Naive B cell (primary cell): ENCODE measurements at regions not wholly inside any gene's neighbourhood (a gene's known extent, or its start where the extent isn't known, plus 50 kb on each side); places are given as distances from the start of the nearest gene placed in this dataset.

Experiments
- ATAC-seq, 2 donors: fragments of 150-1000 bp; cut with Tn5 transposase; 2 replicates each; pipeline ENCODE4 v1.10.0; 2021; ENCODE audit warnings: low read depth in 2 of 2, mild to moderate bottlenecking in 2 of 2, moderate library complexity in 2 of 2
- DNase-seq: peaks from one replicate; pipeline ENCODE4 v3.0.0; 2022
- H3K27ac Mint-ChIP-seq, 6 donors: one replicate each; pipeline ENCODE4 v1.8.0; 2020 to 2022; ENCODE audit warnings: mild to moderate bottlenecking in 6 of 6, mixed read lengths in 6 of 6, moderate library complexity in 5 of 6, inconsistent platforms in 2 of 6
- H3K27me3 Mint-ChIP-seq, 3 donors: one replicate each; pipeline ENCODE4 v1.8.0; 2021 to 2022; ENCODE audit warnings: mixed read lengths in 3 of 3, mild to moderate bottlenecking in 1 of 3
- H3K36me3 Mint-ChIP-seq, 2 donors: one replicate each; pipeline ENCODE4 v1.8.0; 2020 to 2022; ENCODE audit warnings: mixed read lengths in 2 of 2, inconsistent platforms in 1 of 2, mild to moderate bottlenecking in 1 of 2
- H3K4me1 Mint-ChIP-seq, 3 donors: one replicate each; pipeline ENCODE4 v1.8.0; 2020 to 2022; ENCODE audit warnings: mixed read lengths in 3 of 3, inconsistent platforms in 1 of 3, mild to moderate bottlenecking in 1 of 3, moderate library complexity in 1 of 3
- H3K4me3 Mint-ChIP-seq, 8 donors: one replicate each; pipeline ENCODE4 v1.8.0; 2020 to 2022; ENCODE audit warnings: mild to moderate bottlenecking in 8 of 8, mixed read lengths in 8 of 8, moderate library complexity in 8 of 8, inconsistent platforms in 2 of 8
- H3K9me3 Mint-ChIP-seq, 7 donors: one replicate each; pipeline ENCODE4 v1.8.0; 2020 to 2022; ENCODE audit warnings: mixed read lengths in 7 of 7, mild to moderate bottlenecking in 5 of 7, inconsistent platforms in 2 of 7, moderate library complexity in 1 of 7

DNA sequence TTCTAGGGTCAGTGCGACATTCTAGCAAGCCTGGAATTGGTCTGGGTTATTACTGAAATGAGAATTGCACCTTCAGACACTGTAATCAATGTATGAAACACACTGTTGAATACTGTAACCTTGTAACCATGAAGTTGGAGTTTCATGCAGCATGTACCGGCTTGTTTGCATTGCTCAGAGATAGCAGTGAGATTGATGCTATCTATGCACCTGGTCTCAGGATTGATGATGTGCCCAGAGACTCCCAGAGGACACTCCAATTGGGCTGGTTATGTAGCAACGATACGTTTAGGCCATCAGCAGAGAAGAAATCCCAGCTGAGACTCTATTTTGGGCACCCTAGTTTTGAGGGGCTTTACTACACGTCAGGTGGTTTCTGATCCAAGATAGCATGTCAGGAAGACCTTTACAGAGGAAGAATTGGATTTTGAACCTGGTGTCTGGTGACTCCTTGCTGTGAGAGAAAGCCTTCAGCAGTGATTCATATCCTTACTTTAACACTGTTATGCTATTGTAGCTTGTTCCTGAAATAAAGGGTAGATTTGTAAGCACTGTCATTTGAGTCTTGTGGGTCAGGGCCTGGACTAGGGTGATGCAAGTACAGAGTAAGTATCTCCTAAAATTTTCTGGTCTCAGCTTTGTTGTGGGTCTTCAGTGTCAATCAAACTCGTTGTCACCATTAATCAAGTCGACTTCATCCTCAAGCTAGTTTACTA is 305.1 kb upstream of the GULP1 start:
- ATAC-seq (no peak), DNase-seq (no peak)
- no peak overlapping the region for H3K27ac Mint-ChIP-seq
- H3K9me3 Mint-ChIP-seq, result peaks cover 0 to 4% (median 0%) of the 10 kb centered on the region in 7 donors
- no peaks in the 10 kb centered on the region for H3K36me3 Mint-ChIP-seq
- H3K4me1 Mint-ChIP-seq, result peaks cover 8 to 32% (median 23%) of the 10 kb centered on the region in 3 donors
- no peaks in the 10 kb centered on the region for H3K27me3 Mint-ChIP-seq
- no peak overlapping the region for H3K4me3 Mint-ChIP-seq

GRCh38 chr2:187988348-187988747 is 303.3 kb upstream of the GULP1 start:
- Mint-ChIP-seq H3K4me3 (peak overlapping the region in 6 of 8 donors; percentile 46 to 78 (median 59)), H3K27ac (peak overlapping the region in 3 of 6 donors; percentile 11 to 83 (median 60)), H3K27me3 (no peaks in the 10 kb centered on the region)

DNA sequence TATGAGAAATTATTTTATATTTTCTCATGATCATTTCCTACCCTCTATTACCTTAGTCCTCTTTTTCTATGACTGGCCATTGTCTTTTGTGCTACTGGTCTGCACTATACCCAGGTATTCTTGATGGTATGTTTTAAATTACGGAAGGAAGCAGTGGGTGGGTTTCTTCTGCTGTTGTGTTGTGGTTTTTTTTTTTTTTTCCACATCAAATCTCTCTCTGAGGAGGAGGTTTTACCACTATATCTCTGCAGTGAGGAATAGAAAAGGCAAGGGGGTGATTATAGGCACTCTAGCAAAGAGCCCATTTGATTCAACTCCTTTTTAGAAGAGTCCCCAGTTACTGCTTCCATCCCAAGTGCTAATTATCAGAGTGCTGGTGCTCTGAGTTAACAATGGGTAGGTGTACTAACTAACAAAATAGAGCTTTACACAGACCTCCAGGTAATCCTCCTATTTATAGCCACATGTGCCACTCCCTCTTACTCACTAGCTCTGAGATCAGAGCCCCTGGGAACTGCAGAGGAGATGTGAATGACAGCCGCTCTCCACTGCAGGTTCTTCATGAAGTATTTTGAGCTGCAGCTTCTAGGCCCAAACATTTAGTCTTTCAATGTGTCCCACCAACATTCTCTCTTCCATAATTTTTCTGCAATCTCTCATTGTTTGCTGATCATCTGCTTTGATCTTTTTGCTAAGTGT is 301.6 kb upstream of the GULP1 start:
- DNase-seq, result no peak
- Mint-ChIP-seq H3K4me3 (peak overlapping the region in 5 of 8 donors; percentile 1 to 80 (median 67)), H3K9me3 (peaks cover 0 to 4% (median 0%) of the 10 kb centered on the region in 7 donors), H3K27me3 (no peaks in the 10 kb centered on the region), H3K36me3 (no peaks in the 10 kb centered on the region), H3K27ac (peak overlapping the region in 3 of 6 donors; percentile 30 to 79 (median 57)), H3K4me1 (peaks cover 8 to 27% (median 19%) of the 10 kb centered on the region in 3 donors)
- peak in 1 of 2 donors; percentile 33 for ATAC-seq

More at GRCh38 chr2:187988348-187988747, 303.3 kb upstream of the GULP1 start:
- Mint-ChIP-seq H3K36me3 (no peaks in the 10 kb centered on the region), H3K4me1 (peaks cover 8 to 32% (median 19%) of the 10 kb centered on the region in 3 donors), H3K9me3 (peaks cover 0 to 4% (median 0%) of the 10 kb centered on the region in 7 donors)
- no peak for DNase-seq
- ATAC-seq, result peak in 1 of 2 donors; percentile 37

- Mint-ChIP-seq H3K36me3 (no peaks in the 10 kb centered on the region), H3K4me1 (peaks cover 8 to 27% (median 19%) of the 10 kb centered on the region in 3 donors), H3K27me3 (no peaks in the 10 kb centered on the region), H3K27ac (no peak overlapping the region), H3K4me3 (no peak overlapping the region), H3K9me3 (peaks cover 0 to 4% (median 0%) of the 10 kb centered on the region in 7 donors)
- DNase-seq (no peak), ATAC-seq (no peak)
Observed at GRCh38 chr2:187991389-187991788, 300.3 kb upstream of the GULP1 start.

DNA sequence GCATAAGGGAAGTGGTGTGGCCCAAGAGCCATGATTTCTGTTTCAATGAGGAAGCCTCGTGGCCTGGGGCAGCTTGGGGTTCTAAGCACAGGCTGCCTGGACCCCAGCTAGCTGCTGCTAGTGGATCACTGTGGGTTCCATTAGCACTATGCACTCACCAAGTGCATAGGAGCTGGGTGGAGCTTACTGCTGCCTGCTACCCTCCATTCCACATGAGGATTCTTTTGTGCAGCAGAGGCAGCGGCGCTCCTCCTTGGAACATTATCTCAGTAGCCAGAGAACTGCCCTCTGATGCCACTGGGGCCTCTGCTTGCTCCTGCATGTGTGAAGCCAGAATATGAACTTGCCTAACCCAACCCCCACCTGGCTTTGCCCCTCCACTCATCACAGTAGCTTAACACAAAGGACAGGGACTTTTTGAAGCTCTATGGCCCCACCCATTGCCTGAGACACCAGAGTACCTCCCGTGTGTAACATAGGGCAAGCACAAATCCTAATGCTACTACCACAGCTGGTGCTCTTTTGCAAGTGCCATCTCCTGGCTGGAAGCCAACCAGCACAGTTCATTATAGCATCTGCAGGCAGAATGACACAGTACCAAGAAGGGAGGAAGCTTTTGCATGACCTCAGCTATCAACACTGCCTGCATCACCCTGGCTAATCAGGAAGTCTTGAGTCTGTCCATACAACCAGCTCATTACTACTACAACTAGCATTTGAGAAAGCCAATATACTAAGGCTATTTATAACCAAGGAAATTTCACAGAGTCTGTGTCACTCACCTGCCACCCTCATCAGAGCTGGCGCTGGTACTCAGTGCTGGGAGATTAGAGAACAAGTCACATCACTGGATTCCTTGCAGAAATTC is 297.0 kb upstream of the GULP1 start:
- Mint-ChIP-seq H3K36me3 (no peaks in the 10 kb centered on the region), H3K4me3 (peak overlapping the region in 1 of 8 donors; percentile 2), H3K27me3 (no peaks in the 10 kb centered on the region), H3K9me3 (peaks cover 0 to 4% (median 0%) of the 10 kb centered on the region in 7 donors), H3K4me1 (peaks cover 3 to 15% (median 9%) of the 10 kb centered on the region in 3 donors), H3K27ac (no peak overlapping the region)
- DNase-seq (no peak), ATAC-seq (peak in 1 of 2 donors; percentile 35)

- ATAC-seq, result no peak
- H3K9me3 Mint-ChIP-seq, result peaks cover 0 to 4% (median 0%) of the 10 kb centered on the region in 7 donors
- peak overlapping the region in 1 of 8 donors; percentile 12 for H3K4me3 Mint-ChIP-seq
- no peak overlapping the region for H3K27ac Mint-ChIP-seq
- DNase-seq, result no peak
- peaks cover 0 to 7% (median under 1%) of the 10 kb centered on the region in 3 donors for H3K4me1 Mint-ChIP-seq
- no peaks in the 10 kb centered on the region for H3K36me3 Mint-ChIP-seq
- no peaks in the 10 kb centered on the region for H3K27me3 Mint-ChIP-seq
Observed at GRCh38 chr2:187995556-187995955, 296.1 kb upstream of the GULP1 start.

DNA sequence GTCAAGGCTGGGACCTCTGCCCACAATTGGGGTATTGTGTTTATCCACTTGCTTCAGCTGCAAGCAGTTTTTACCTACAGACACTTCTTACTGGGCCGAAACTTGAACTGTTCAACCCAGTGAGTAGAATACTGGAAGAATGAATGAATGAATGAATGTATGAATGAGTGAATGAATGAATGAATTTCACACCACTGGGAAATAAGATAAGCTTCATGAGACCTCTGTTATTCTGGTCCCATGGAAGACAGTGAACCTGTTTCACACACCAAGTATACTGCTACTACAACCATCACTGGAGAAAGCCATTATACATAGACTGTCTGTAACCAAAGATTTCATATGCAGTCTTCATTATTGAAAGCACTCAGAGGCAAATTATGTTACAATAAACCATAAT is 295.0 kb upstream of the GULP1 start:
- Mint-ChIP-seq H3K4me3 (no peak overlapping the region), H3K36me3 (no peaks in the 10 kb centered on the region), H3K27ac (no peak overlapping the region), H3K27me3 (no peaks in the 10 kb centered on the region), H3K9me3 (peaks cover 0 to 4% (median 0%) of the 10 kb centered on the region in 7 donors), H3K4me1 (peaks cover 0 to 7% (median 0%) of the 10 kb centered on the region in 3 donors)
- DNase-seq (no peak), ATAC-seq (no peak)

- no peak for ATAC-seq
- H3K4me3 Mint-ChIP-seq, result no peak overlapping the region
- no peaks in the 10 kb centered on the region for H3K4me1 Mint-ChIP-seq
- no peaks in the 10 kb centered on the region for H3K27me3 Mint-ChIP-seq
- DNase-seq, result no peak
- peaks cover 0 to 4% (median 0%) of the 10 kb centered on the region in 7 donors for H3K9me3 Mint-ChIP-seq
- H3K36me3 Mint-ChIP-seq, result no peaks in the 10 kb centered on the region
- H3K27ac Mint-ChIP-seq, result no peak overlapping the region
Observed at GRCh38 chr2:188000189-188000588, 291.5 kb upstream of the GULP1 start.

GRCh38 chr2:188003800-188004199 is 287.9 kb upstream of the GULP1 start:
- H3K9me3 Mint-ChIP-seq, result no peaks in the 10 kb centered on the region
- H3K36me3 Mint-ChIP-seq, result no peaks in the 10 kb centered on the region
- H3K27ac Mint-ChIP-seq, result no peak overlapping the region
- H3K4me3 Mint-ChIP-seq, result no peak overlapping the region
- no peak for ATAC-seq
- DNase-seq, result no peak
- no peaks in the 10 kb centered on the region for H3K27me3 Mint-ChIP-seq
- H3K4me1 Mint-ChIP-seq, result no peaks in the 10 kb centered on the region

DNA sequence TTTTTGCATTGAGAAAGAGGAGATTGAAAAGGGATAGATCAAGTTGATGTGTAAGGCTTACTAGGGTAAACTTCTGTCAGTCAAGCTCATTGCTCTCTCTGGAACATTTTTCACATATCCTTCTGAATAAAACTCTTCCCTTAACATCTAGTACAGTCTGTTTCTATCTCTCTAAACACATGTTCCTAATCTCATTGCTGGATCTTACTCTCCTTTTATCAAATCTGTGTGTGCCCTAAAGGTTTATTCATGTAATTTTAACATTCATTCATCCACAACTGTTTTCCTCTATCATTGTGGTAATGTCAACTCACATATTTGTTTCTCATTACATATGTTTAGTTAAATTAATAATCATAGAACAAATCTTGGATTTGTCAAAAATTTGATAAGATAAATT is 277.9 kb upstream of the GULP1 start:
- ATAC-seq, result no peak
- H3K27ac Mint-ChIP-seq, result no peak overlapping the region

DNA sequence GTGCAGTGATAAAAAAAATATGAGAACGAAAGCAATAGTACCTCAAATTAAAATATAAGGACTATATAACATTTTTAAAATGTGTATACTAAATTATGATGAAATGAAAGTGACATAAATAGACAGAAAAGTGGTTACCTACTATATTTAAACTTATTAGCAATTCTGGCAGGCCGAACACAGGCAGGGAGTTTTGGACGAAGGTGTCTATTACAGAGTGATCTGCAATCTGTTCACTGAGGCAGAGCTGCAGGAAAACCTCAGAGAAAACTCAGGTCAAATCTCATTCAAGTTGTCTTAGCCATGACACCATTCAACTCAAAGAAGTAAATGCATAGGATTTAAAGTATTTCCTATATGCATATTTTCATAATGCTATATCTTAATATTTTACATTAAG is 274.8 kb upstream of the GULP1 start:
- no peak overlapping the region for H3K27ac Mint-ChIP-seq

More for the DNA sequence above, 277.9 kb upstream of the GULP1 start:
- Mint-ChIP-seq H3K9me3 (peaks cover 0 to 8% (median 1%) of the 10 kb centered on the region in 7 donors), H3K27me3 (no peaks in the 10 kb centered on the region), H3K36me3 (no peaks in the 10 kb centered on the region), H3K4me1 (no peaks in the 10 kb centered on the region), H3K4me3 (no peak overlapping the region)
- no peak for DNase-seq

DNA sequence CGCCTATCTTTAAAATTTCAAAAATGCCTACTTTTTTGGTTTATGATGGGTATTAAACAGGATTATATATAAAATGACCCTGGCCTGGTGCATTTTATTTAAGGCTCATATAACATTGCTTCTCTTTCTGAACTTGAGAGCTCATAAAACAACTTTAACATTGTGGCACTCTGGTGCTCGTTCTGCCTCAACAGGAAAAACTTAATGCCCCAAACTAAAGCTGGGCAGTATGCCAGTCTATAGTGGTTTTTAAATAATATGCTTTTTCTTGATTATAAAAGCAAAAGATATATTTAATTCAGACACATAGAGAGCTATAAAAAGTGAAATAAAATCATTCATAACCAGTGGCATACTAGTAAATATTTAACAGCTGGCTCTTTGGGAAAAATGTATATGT is 269.3 kb upstream of the GULP1 start:
- H3K27me3 Mint-ChIP-seq, result no peaks in the 10 kb centered on the region
- H3K9me3 Mint-ChIP-seq, result peaks cover 4 to 18% (median 7%) of the 10 kb centered on the region in 7 donors
- H3K4me3 Mint-ChIP-seq, result no peak overlapping the region
- no peak for ATAC-seq
- H3K27ac Mint-ChIP-seq, result no peak overlapping the region
- no peak for DNase-seq
- H3K36me3 Mint-ChIP-seq, result no peaks in the 10 kb centered on the region
- no peaks in the 10 kb centered on the region for H3K4me1 Mint-ChIP-seq

More for the DNA sequence above, 274.8 kb upstream of the GULP1 start:
- H3K9me3 Mint-ChIP-seq, result peaks cover 4 to 23% (median 7%) of the 10 kb centered on the region in 7 donors
- H3K27me3 Mint-ChIP-seq, result no peaks in the 10 kb centered on the region
- ATAC-seq (no peak), DNase-seq (no peak)
- no peaks in the 10 kb centered on the region for H3K4me1 Mint-ChIP-seq
- H3K4me3 Mint-ChIP-seq, result no peak overlapping the region
- H3K36me3 Mint-ChIP-seq, result no peaks in the 10 kb centered on the region

DNA sequence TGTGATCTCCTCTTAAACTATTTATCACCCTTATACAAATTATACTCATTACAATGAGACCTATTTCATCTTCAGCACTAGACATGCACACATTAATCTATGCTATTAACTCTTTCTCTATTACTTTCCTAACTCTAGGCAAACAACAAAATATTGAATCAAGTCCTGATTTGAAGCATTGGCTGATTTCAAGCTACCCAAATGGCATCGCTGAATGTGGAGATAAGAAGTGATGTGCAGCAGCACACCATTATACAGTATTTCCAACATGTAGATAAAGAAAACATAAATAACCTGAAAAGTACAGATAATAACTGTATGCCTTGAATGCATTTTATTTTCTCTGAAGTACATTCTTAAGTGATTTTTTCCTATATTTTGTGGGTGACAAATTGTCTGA is 268.6 kb upstream of the GULP1 start:
- Mint-ChIP-seq H3K9me3 (peaks cover 4 to 18% (median 7%) of the 10 kb centered on the region in 7 donors), H3K36me3 (no peaks in the 10 kb centered on the region), H3K4me1 (no peaks in the 10 kb centered on the region), H3K27ac (no peak overlapping the region), H3K27me3 (no peaks in the 10 kb centered on the region), H3K4me3 (no peak overlapping the region)
- DNase-seq, result no peak
- no peak for ATAC-seq
